DOHH2 (cell line): ENCODE measurements at regions not wholly inside any gene's neighbourhood (a gene's known extent, or its start where the extent isn't known, plus 50 kb on each side); places are given as distances from the start of the nearest gene placed in this dataset.

ENCODE experiments used
- EZH2phosphoT487 ChIP-seq: fragments of 200-600 bp; sonication (generic); IDR thresholded peaks from 2 replicates; pipeline ENCODE4 v1.6.1; 2017; ENCODE audit warnings: borderline replicate concordance, mild to moderate bottlenecking, antibody characterized with exemption, low read length, moderate library complexity, mixed read lengths
- TF ChIP-seq, protein P1 (sequence below): fragments of 200-600 bp; sonication (generic); IDR thresholded peaks from one replicate; pipeline ENCODE4 v1.5.1; 2014; ENCODE audit warnings: antibody characterized with exemption, mild to moderate bottlenecking, low read depth, low read length; ENCODE audit not compliant: poor library complexity, severe bottlenecking

DNA sequence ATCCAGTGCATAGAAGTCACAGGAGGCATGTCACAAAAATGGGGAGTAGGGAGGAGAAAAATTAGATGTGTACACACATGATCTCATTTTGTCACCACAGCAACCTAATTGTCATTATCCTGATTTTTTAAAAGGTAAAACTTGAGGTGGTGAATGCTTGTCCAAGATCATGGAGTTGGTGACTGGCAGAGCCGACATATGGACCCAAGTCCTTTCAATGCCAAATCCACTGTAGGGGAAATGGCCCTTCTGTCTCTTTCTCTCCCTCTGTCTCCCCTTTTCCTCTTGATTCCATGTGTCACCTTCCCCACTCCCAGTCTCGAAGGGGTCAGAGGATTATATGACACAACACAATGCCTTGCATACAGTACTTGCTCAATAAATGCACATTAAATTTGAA is 65.7 kb upstream of the JUN start:
- TF ChIP-seq, protein P1, sequence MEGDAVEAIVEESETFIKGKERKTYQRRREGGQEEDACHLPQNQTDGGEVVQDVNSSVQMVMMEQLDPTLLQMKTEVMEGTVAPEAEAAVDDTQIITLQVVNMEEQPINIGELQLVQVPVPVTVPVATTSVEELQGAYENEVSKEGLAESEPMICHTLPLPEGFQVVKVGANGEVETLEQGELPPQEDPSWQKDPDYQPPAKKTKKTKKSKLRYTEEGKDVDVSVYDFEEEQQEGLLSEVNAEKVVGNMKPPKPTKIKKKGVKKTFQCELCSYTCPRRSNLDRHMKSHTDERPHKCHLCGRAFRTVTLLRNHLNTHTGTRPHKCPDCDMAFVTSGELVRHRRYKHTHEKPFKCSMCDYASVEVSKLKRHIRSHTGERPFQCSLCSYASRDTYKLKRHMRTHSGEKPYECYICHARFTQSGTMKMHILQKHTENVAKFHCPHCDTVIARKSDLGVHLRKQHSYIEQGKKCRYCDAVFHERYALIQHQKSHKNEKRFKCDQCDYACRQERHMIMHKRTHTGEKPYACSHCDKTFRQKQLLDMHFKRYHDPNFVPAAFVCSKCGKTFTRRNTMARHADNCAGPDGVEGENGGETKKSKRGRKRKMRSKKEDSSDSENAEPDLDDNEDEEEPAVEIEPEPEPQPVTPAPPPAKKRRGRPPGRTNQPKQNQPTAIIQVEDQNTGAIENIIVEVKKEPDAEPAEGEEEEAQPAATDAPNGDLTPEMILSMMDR = no peak
- no peak for TF ChIP-seq EZH2phosphoT487
